ENCODE measurements at regions not wholly inside any gene's neighbourhood (a gene's known extent, or its start where the extent isn't known, plus 50 kb on each side); places are given as distances from the start of the nearest gene placed in this dataset.

DNA sequence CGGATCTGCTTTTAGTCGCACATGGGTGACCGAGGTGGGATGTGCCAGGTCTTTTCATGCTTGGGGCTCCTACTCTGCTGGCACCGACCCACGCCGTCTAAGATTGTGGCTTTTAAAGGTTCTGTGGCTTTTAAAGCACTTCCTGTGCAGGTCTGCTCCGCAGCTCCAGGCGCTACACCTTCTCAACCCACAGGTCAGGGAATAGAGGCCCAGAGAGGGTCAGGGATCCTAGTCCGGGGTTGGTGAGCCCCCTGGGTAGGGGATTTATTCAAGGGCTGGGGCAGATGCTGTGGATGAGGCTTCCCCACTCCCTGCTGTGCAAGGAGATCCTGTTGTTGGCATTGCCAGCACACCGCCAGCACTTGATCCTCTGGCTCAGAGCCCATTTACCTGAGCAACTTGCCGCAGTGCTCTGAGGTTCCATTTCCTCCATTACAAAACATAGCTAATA, 212.8 kb upstream of the RAB4A start:
- TF ChIP-seq, protein P1, sequence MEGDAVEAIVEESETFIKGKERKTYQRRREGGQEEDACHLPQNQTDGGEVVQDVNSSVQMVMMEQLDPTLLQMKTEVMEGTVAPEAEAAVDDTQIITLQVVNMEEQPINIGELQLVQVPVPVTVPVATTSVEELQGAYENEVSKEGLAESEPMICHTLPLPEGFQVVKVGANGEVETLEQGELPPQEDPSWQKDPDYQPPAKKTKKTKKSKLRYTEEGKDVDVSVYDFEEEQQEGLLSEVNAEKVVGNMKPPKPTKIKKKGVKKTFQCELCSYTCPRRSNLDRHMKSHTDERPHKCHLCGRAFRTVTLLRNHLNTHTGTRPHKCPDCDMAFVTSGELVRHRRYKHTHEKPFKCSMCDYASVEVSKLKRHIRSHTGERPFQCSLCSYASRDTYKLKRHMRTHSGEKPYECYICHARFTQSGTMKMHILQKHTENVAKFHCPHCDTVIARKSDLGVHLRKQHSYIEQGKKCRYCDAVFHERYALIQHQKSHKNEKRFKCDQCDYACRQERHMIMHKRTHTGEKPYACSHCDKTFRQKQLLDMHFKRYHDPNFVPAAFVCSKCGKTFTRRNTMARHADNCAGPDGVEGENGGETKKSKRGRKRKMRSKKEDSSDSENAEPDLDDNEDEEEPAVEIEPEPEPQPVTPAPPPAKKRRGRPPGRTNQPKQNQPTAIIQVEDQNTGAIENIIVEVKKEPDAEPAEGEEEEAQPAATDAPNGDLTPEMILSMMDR (IDR thresholded peaks at IDR 0.05): no peak
- no peak for TF ChIP-seq POLR2A (IDR thresholded peaks at IDR 0.05)
